ENCODE measurements at regions not wholly inside any gene's neighbourhood (a gene's known extent, or its start where the extent isn't known, plus 50 kb on each side); places are given as distances from the start of the nearest gene placed in this dataset.
A peak's percentile ranks its signal among the peaks of the same experiment; 100 is the strongest.
"Not testable (repeated sequence)": the region's sequence is repeated elsewhere in the genome, so short reads cannot be mapped to it uniquely, and the experiment has no call there.

- FAIRE-seq: no peak
Measured at GRCh38 chr4:174005422-174005821, 278.0 kb downstream of the FBXO8 start.

- no peak for FAIRE-seq
Measured at GRCh38 chr4:173998471-173999144, 284.9 kb downstream of the FBXO8 start.

GRCh38 chr4:173995779-173996178 is 287.7 kb downstream of the FBXO8 start:
- FAIRE-seq: not testable (repeated sequence)

- FAIRE-seq: no peak
Measured at GRCh38 chr4:173991814-173992213, 291.7 kb downstream of the FBXO8 start.

- FAIRE-seq: no peak
Measured at GRCh38 chr4:173991316-173991715, 292.2 kb downstream of the FBXO8 start.

GRCh38 chr4:173990869-173991210 is 292.6 kb downstream of the FBXO8 start:
- no peak for FAIRE-seq

- peak; percentile 47 for FAIRE-seq
Measured at GRCh38 chr4:173990126-173990868, 293.2 kb downstream of the FBXO8 start.

GRCh38 chr4:173963523-173963922 is 319.9 kb downstream of the FBXO8 start:
- FAIRE-seq: not testable (repeated sequence)

GRCh38 chr4:173960398-173960797 is 323.1 kb downstream of the FBXO8 start:
- no peak for FAIRE-seq

GRCh38 chr4:173958445-173958844 is 325.0 kb downstream of the FBXO8 start:
- FAIRE-seq: no peak

GRCh38 chr4:173943547-173943946 is 339.9 kb downstream of the FBXO8 start:
- no peak for FAIRE-seq

GRCh38 chr4:173940146-173940545 is 343.3 kb downstream of the FBXO8 start:
- no peak for FAIRE-seq

GRCh38 chr4:173937631-173938270 is 345.7 kb downstream of the FBXO8 start:
- no peak for FAIRE-seq

GRCh38 chr4:173936861-173937260 is 346.6 kb downstream of the FBXO8 start:
- no peak for FAIRE-seq

GRCh38 chr4:173935622-173936405 is 347.7 kb downstream of the FBXO8 start:
- no peak for FAIRE-seq

- FAIRE-seq: no peak
Measured at GRCh38 chr4:173934933-173935620, 348.4 kb downstream of the FBXO8 start.

GRCh38 chr4:173934201-173934600 is 349.3 kb downstream of the FBXO8 start:
- FAIRE-seq: no peak

GRCh38 chr4:173932701-173933100 is 350.8 kb downstream of the FBXO8 start:
- FAIRE-seq: no peak

- no peak for FAIRE-seq
Measured at GRCh38 chr4:173930329-173930967, 353.0 kb downstream of the FBXO8 start.

GRCh38 chr4:173929921-173930320 is 353.5 kb downstream of the FBXO8 start:
- FAIRE-seq: no peak

GRCh38 chr4:173924561-173924960 is 358.9 kb downstream of the FBXO8 start:
- FAIRE-seq: no peak

- no peak for FAIRE-seq
Measured at GRCh38 chr4:173919861-173920260, 363.6 kb downstream of the FBXO8 start.
